Gastroesophageal sphincter (tissue), 3 donors: ENCODE measurements at regions not wholly inside any gene's neighbourhood (a gene's known extent, or its start where the extent isn't known, plus 50 kb on each side); places are given as distances from the start of the nearest gene placed in this dataset.

Experiments
- POLR2A ChIP-seq, 2 donors: fragments of 450-650 bp; IDR thresholded peaks; one replicate each; pipeline ENCODE4 v1.6.1; 2017; ENCODE audit warnings: antibody characterized with exemption in 2 of 2, mild to moderate bottlenecking in 2 of 2, moderate library complexity in 1 of 2
- POLR2AphosphoS5 ChIP-seq: sonication (generic); formaldehyde crosslinking; IDR thresholded peaks from one replicate; pipeline ENCODE4 v1.6.1; 2017; ENCODE audit warnings: antibody characterized with exemption
- TF ChIP-seq, protein P1 (sequence below), 4 experiments: fragments of 200-600 bp in 2 of 4; fragments of 450-650 bp in 2 of 4; sonication (generic) in 1 of 4; IDR thresholded peaks; one replicate each; pipeline ENCODE4 v1.5.1; 2017 to 2019; ENCODE audit warnings: antibody characterized with exemption in 4 of 4, mild to moderate bottlenecking in 2 of 4, moderate library complexity in 2 of 4

DNA sequence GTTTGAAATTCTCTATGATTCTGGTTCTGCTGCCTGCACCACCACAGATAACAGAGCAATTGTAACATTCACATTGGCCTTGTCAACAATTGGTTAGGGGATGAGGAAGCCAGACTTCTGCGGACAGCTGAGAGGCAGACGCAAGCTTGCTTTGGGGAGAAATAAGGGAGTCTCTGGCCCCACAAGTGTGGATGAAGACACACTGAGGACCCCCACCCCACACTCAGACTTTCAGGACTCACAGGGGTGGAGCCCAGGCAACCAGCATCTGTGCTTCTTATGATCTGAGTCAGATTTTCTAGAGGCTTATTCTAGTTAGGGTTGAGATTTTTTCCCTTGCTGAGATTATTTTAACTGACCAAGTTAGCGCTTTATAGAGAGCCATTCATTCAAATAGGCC lies 140.3 kb upstream of the IRX2 start:
- TF ChIP-seq POLR2AphosphoS5 (no peak), POLR2A (IDR thresholded peaks at IDR 0.05) (no peak)
- TF ChIP-seq, protein P1, sequence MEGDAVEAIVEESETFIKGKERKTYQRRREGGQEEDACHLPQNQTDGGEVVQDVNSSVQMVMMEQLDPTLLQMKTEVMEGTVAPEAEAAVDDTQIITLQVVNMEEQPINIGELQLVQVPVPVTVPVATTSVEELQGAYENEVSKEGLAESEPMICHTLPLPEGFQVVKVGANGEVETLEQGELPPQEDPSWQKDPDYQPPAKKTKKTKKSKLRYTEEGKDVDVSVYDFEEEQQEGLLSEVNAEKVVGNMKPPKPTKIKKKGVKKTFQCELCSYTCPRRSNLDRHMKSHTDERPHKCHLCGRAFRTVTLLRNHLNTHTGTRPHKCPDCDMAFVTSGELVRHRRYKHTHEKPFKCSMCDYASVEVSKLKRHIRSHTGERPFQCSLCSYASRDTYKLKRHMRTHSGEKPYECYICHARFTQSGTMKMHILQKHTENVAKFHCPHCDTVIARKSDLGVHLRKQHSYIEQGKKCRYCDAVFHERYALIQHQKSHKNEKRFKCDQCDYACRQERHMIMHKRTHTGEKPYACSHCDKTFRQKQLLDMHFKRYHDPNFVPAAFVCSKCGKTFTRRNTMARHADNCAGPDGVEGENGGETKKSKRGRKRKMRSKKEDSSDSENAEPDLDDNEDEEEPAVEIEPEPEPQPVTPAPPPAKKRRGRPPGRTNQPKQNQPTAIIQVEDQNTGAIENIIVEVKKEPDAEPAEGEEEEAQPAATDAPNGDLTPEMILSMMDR (IDR thresholded peaks at IDR 0.05): no peak
